ENCODE measurements at regions not wholly inside any gene's neighbourhood (a gene's known extent, or its start where the extent isn't known, plus 50 kb on each side); places are given as distances from the start of the nearest gene placed in this dataset.

GRCh38 chr18:54100920-54101470 is 123.5 kb downstream of the MBD2 start:
- no peak for DNase-seq

GRCh38 chr18:54100466-54100865 is 124.0 kb downstream of the MBD2 start:
- no peak for DNase-seq

GRCh38 chr18:54094474-54094873 is 130.0 kb downstream of the MBD2 start:
- DNase-seq = no peak

GRCh38 chr18:54090856-54091255 is 133.6 kb downstream of the MBD2 start:
- DNase-seq = no peak

GRCh38 chr18:54089749-54090459 is 134.6 kb downstream of the MBD2 start:
- DNase-seq = no peak

- DNase-seq = no peak
Measured at GRCh38 chr18:54086863-54087262, 137.6 kb downstream of the MBD2 start.

GRCh38 chr18:54086046-54086802 is 138.2 kb downstream of the MBD2 start:
- DNase-seq = no peak

- DNase-seq = no peak
Measured at GRCh38 chr18:54080858-54081257, 143.6 kb downstream of the MBD2 start.

- DNase-seq = no peak
Measured at GRCh38 chr18:54076166-54076565, 148.3 kb downstream of the MBD2 start.

GRCh38 chr18:54075689-54076088 is 148.8 kb downstream of the MBD2 start:
- no peak for DNase-seq

GRCh38 chr18:54069729-54070128 is 154.7 kb downstream of the MBD2 start:
- DNase-seq = no peak

- DNase-seq = no peak
Measured at GRCh38 chr18:54060343-54061005, 164.0 kb downstream of the MBD2 start.

GRCh38 chr18:54052732-54053429 is 171.6 kb downstream of the MBD2 start:
- DNase-seq = no peak

GRCh38 chr18:54052259-54052658 is 172.2 kb downstream of the MBD2 start:
- DNase-seq = no peak

GRCh38 chr18:54043484-54044251 is 180.8 kb downstream of the MBD2 start:
- no peak for DNase-seq

GRCh38 chr18:54035927-54036326 is 188.5 kb downstream of the MBD2 start:
- no peak for DNase-seq

- no peak for DNase-seq
Measured at GRCh38 chr18:54033052-54033451, 191.4 kb downstream of the MBD2 start.

GRCh38 chr18:54032412-54032811 is 192.1 kb downstream of the MBD2 start:
- no peak for DNase-seq

- no peak for DNase-seq
Measured at GRCh38 chr18:54031243-54031642, 193.2 kb downstream of the MBD2 start.

GRCh38 chr18:54030434-54030833 is 194.0 kb downstream of the MBD2 start:
- DNase-seq = no peak

GRCh38 chr18:54023471-54023870 is 201.0 kb downstream of the MBD2 start:
- DNase-seq = no peak

GRCh38 chr18:54020966-54021365 is 203.5 kb downstream of the MBD2 start:
- no peak for DNase-seq

Measured in activated CD4-positive, alpha-beta T cell treated with anti-CD3 and anti-CD28 coated beads, Interleukin-2, amount 50 U/mL, for 1 hour (primary cell).